IPS-15b (cell line): ENCODE measurements at regions not wholly inside any gene's neighbourhood (a gene's known extent, or its start where the extent isn't known, plus 50 kb on each side); places are given as distances from the start of the nearest gene placed in this dataset.

Experiments
- H3K27me3 ChIP-seq: one replicate; pipeline ENCODE4 v1.6.1; 2013; ENCODE audit warnings: low read length; ENCODE audit not compliant: control insufficient read depth, insufficient read depth
- H3K36me3 ChIP-seq: one replicate; pipeline ENCODE4 v1.6.1; 2013; ENCODE audit warnings: low read length; ENCODE audit not compliant: control insufficient read depth, insufficient read depth
- H3K4me1 ChIP-seq: one replicate; pipeline ENCODE4 v1.6.1; 2013; ENCODE audit warnings: mild to moderate bottlenecking, low read length; ENCODE audit not compliant: control insufficient read depth, insufficient read depth
- H3K4me3 ChIP-seq: one replicate; pipeline ENCODE4 v1.5.1; 2013; ENCODE audit warnings: low read depth, low read length
- H3K9ac ChIP-seq: one replicate; pipeline ENCODE4 v1.6.1; 2013; ENCODE audit warnings: low read depth, mild to moderate bottlenecking, low read length
- H3K9me3 ChIP-seq: one replicate; pipeline ENCODE4 v1.6.1; 2013; ENCODE audit warnings: mild to moderate bottlenecking, low read length; ENCODE audit not compliant: control insufficient read depth, insufficient read depth

DNA sequence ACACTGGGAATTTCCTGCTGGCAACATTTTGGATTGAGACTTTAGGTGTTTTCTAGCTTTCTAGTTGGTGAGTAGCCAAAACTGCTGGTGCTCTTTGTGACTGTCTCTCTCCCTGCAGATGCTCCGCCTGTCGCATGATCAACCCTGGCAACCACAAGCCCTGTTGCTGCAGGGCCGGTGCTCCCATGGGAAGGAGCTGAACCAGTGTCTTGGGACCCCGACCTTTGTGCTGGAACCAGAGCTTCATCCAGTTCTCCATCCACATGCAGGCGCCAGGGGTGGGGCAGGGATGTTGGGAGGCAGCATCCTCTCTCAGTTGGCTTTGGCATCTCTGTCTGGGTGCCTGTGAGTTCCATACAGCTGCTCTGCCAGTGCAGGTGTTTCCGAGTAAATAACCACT is 306.2 kb upstream of the MKI67 start:
- no peak overlapping the region for H3K4me3 ChIP-seq
- H3K9me3 ChIP-seq: no peaks in the 10 kb centered on the region
- H3K4me1 ChIP-seq: no peaks in the 10 kb centered on the region
- H3K9ac ChIP-seq: no peak overlapping the region
- H3K36me3 ChIP-seq: no peaks in the 10 kb centered on the region
- H3K27me3 ChIP-seq: no peaks in the 10 kb centered on the region

DNA sequence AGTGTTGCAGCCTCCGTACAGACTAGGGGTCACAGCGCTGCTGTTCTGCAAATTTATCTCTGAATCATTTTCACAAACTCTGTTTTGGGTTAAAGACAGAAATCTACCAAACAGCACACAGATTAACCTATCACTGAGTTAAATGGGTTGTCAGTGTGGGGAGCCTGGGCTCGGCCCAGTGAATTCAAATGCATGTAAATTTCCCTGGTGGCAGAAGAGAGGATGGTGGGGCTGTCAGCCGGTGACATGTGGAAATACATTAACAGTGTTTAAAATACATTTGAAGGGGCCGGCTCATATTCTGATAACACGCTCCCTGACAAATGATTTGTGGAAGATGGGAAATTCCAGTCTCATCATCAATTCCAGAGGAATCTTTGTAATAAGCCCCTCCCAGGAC is 309.6 kb upstream of the MKI67 start:
- H3K9me3 ChIP-seq: no peaks in the 10 kb centered on the region
- H3K4me3 ChIP-seq: no peak overlapping the region
- no peaks in the 10 kb centered on the region for H3K36me3 ChIP-seq
- H3K9ac ChIP-seq: no peak overlapping the region
- H3K4me1 ChIP-seq: peaks cover 7% of the 10 kb centered on the region
- no peaks in the 10 kb centered on the region for H3K27me3 ChIP-seq

GRCh38 chr10:128437786-128438345 is 311.6 kb upstream of the MKI67 start:
- no peak overlapping the region for H3K9ac ChIP-seq
- no peaks in the 10 kb centered on the region for H3K36me3 ChIP-seq
- peaks cover 7% of the 10 kb centered on the region for H3K4me1 ChIP-seq
- H3K27me3 ChIP-seq: no peaks in the 10 kb centered on the region
- H3K9me3 ChIP-seq: no peaks in the 10 kb centered on the region
- H3K4me3 ChIP-seq: no peak overlapping the region

- Histone ChIP-seq H3K4me1 (peaks cover 7% of the 10 kb centered on the region), H3K36me3 (no peaks in the 10 kb centered on the region), H3K9me3 (no peaks in the 10 kb centered on the region), H3K9ac (no peak overlapping the region), H3K27me3 (no peaks in the 10 kb centered on the region), H3K4me3 (no peak overlapping the region)
Measured at GRCh38 chr10:128438417-128439063, 312.3 kb upstream of the MKI67 start.

DNA sequence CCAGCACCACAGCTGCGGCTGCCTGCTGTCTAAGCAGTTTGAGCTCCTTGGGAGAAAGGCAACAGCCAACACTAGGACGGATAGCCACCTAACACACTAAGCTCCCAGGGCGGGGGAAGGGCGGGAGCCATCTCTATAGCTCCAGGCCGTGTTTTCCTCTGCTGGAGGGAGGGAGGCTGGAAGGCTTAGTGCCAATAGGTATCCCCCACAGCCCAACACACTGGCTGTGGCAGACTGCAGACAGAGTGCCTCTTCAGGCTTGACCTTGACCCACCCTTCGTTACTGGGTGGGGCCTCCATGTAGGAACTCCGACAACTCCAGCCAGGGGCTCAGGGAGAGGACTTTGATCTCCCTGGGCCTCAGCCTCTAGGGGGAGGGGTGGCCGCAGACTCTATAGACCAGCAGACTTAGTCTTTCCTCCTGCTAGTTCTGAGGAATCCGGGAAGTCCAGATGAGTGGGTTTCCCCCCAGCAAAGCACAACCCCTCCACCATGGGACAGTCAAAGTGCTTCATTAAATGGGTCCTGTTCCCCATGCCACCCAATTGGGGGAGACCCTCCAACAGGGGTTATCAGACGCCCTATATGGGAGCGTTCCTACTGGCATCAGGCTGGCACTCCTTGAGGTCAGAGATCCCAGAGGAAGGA is 314.4 kb upstream of the MKI67 start:
- Histone ChIP-seq H3K27me3 (no peaks in the 10 kb centered on the region), H3K36me3 (no peaks in the 10 kb centered on the region), H3K4me3 (no peak overlapping the region), H3K9ac (no peak overlapping the region), H3K9me3 (no peaks in the 10 kb centered on the region), H3K4me1 (peaks cover 7% of the 10 kb centered on the region)

- H3K9ac ChIP-seq: no peak overlapping the region
- no peaks in the 10 kb centered on the region for H3K9me3 ChIP-seq
- H3K27me3 ChIP-seq: no peaks in the 10 kb centered on the region
- H3K4me1 ChIP-seq: peaks cover 7% of the 10 kb centered on the region
- H3K36me3 ChIP-seq: no peaks in the 10 kb centered on the region
- no peak overlapping the region for H3K4me3 ChIP-seq
Measured at GRCh38 chr10:128443925-128444518, 317.8 kb upstream of the MKI67 start.

DNA sequence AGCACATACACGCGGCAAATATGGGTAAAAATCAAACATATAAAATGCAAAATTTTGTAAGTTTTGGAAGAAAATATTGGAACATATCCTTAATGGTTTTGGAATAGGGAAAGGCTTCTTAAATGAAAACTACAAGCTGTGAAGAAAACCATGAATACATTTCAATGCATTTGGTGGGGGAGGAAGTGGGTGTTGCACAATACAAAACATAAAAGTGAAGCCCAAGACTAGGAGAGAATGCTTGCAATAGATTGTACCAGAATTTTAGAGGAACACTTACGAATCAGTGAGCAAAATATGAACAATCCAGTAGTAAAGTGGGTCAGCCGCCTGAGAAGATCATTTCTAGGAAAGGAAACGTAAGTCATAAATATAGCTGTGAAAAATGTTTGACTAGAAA is 322.6 kb upstream of the MKI67 start:
- Histone ChIP-seq H3K4me3 (no peak overlapping the region), H3K27me3 (no peaks in the 10 kb centered on the region), H3K9me3 (no peaks in the 10 kb centered on the region), H3K9ac (no peak overlapping the region), H3K4me1 (no peaks in the 10 kb centered on the region), H3K36me3 (no peaks in the 10 kb centered on the region)

DNA sequence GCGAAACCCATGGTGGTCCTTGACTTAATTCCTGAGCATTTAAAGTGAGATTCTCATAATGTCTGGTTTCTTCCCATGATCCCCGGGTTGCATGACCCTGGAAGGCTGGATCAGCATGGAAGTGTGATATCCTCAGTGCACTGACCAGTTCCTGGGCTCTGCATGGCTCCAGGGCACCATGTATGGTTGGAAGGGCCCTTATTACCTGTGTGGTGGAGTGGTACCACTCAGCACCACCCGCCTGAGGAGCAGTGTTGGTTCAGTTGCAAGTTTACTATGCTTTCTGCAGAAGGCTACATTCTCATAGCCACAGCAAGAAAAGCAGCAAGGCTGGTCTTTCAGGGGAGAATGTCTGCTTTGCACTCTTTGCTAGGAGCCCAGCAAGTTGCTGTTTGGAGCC is 325.7 kb upstream of the MKI67 start:
- no peaks in the 10 kb centered on the region for H3K27me3 ChIP-seq

DNA sequence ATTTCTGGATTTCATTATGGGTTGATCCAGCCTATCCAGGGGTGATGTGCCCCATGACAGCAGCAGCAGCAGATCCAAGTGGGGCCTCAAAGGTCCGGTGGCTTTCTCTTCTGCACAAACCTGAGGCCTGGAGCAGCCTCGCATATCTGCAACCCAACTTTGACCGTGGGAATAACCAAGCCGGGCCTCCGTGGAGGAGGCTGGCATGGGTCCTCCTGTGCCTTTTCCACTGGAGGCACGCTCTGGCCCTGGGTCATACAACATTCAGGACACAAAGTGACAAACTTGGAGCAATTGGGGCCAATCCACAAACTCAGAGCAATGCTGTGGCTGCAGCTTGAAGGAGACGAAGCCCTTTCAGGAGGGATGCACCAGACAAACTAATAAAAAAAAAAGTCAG is 330.0 kb upstream of the MKI67 start:
- Histone ChIP-seq H3K4me3 (no peak overlapping the region), H3K27me3 (no peaks in the 10 kb centered on the region), H3K9ac (no peak overlapping the region), H3K36me3 (no peaks in the 10 kb centered on the region), H3K4me1 (no peaks in the 10 kb centered on the region), H3K9me3 (no peaks in the 10 kb centered on the region)

More for the DNA sequence above, 325.7 kb upstream of the MKI67 start:
- no peak overlapping the region for H3K4me3 ChIP-seq
- no peak overlapping the region for H3K9ac ChIP-seq
- no peaks in the 10 kb centered on the region for H3K4me1 ChIP-seq
- H3K36me3 ChIP-seq: no peaks in the 10 kb centered on the region
- no peaks in the 10 kb centered on the region for H3K9me3 ChIP-seq

DNA sequence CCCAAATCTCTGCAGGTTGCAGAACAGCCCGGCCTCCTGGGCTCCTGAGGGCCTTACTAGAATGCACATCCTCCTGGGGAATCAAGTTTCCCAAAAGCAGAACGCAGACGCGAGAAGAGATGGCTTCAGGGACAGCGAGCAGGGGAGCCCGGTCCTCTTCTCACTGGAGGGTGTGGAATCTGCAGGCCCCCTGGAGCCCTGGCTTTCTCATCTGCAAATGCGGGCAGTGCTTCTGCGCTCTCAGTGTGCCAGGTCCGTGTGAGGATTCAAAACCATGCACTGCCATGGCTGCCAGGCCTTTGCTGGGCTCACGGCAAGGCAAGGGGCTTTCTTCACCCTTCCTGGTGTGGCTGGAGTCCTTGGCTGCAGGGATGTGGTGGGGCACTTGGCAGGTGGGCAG is 330.9 kb upstream of the MKI67 start:
- no peaks in the 10 kb centered on the region for H3K4me1 ChIP-seq
- H3K9ac ChIP-seq: no peak overlapping the region
- no peaks in the 10 kb centered on the region for H3K36me3 ChIP-seq
- no peaks in the 10 kb centered on the region for H3K9me3 ChIP-seq
- H3K4me3 ChIP-seq: no peak overlapping the region
- H3K27me3 ChIP-seq: no peaks in the 10 kb centered on the region

GRCh38 chr10:128461991-128462390 is 335.8 kb upstream of the MKI67 start:
- no peaks in the 10 kb centered on the region for H3K27me3 ChIP-seq
- H3K9ac ChIP-seq: no peak overlapping the region
- no peaks in the 10 kb centered on the region for H3K4me1 ChIP-seq
- H3K36me3 ChIP-seq: no peaks in the 10 kb centered on the region
- no peak overlapping the region for H3K4me3 ChIP-seq
- peaks cover 3% of the 10 kb centered on the region for H3K9me3 ChIP-seq

- Histone ChIP-seq H3K27me3 (no peaks in the 10 kb centered on the region), H3K4me3 (no peak overlapping the region), H3K4me1 (no peaks in the 10 kb centered on the region), H3K9me3 (peaks cover 3% of the 10 kb centered on the region), H3K9ac (no peak overlapping the region), H3K36me3 (no peaks in the 10 kb centered on the region)
Measured at GRCh38 chr10:128462844-128463243, 336.6 kb upstream of the MKI67 start.
